H1 (cell line): ENCODE measurements at regions not wholly inside any gene's neighbourhood (a gene's known extent, or its start where the extent isn't known, plus 50 kb on each side); places are given as distances from the start of the nearest gene placed in this dataset.

Experiments used
- ASH2L ChIP-seq: fragments of 200-600, 300-600 bp; sonication (generic); IDR thresholded peaks from one replicate; pipeline ENCODE4 v1.7.1; 2017; ENCODE audit warnings: low read length
- CHD1 ChIP-seq: IDR thresholded peaks from 2 replicates; pipeline ENCODE4 v1.6.1; 2012; ENCODE audit warnings: low read depth, low read length, improper control_type of control experiment
- CHD2 ChIP-seq: IDR thresholded peaks from 2 replicates; pipeline ENCODE4 v1.6.1; 2012; ENCODE audit warnings: low read length, improper control_type of control experiment
- EZH2 ChIP-seq: fragments of 200-600 bp; sonication (generic); IDR thresholded peaks from 2 replicates; pipeline ENCODE4 v1.7.1; 2012; ENCODE audit warnings: low read depth, mild to moderate bottlenecking, moderate library complexity, low read length, inconsistent platforms; ENCODE audit not compliant: severe bottlenecking
- GABPA ChIP-seq: IDR thresholded peaks from 2 replicates; pipeline ENCODE4 v1.6.1; 2011; ENCODE audit warnings: mild to moderate bottlenecking, low read length, moderate library complexity, borderline replicate concordance; ENCODE audit not compliant: insufficient read depth
- NANOG ChIP-seq: IDR thresholded peaks from 2 replicates; pipeline ENCODE4 v1.6.1; 2011; ENCODE audit warnings: low read length, low read depth, mild to moderate bottlenecking, inconsistent platforms; ENCODE audit not compliant: insufficient read depth, poor library complexity, severe bottlenecking
- POLR2AphosphoS5 ChIP-seq: IDR thresholded peaks from 2 replicates; pipeline ENCODE4 v1.6.1; 2011; ENCODE audit warnings: low read depth, low read length
- RNF2 ChIP-seq: fragments of 200-900, 300-1000 bp; sonication (generic); IDR thresholded peaks from 2 replicates; pipeline ENCODE4 v1.7.1; 2016; ENCODE audit warnings: borderline replicate concordance, low read depth, mild to moderate bottlenecking, antibody characterized with exemption, low read length; ENCODE audit not compliant: poor library complexity, severe bottlenecking; ENCODE audit errors: missing control alignments
- SIX5 ChIP-seq: IDR thresholded peaks from 2 replicates; pipeline ENCODE4 v1.6.1; 2011; ENCODE audit warnings: mild to moderate bottlenecking, low read depth, low read length
- SUZ12 ChIP-seq: fragments of 200-600 bp; sonication (generic); IDR thresholded peaks from 2 replicates; pipeline ENCODE4 v1.6.1; 2012; ENCODE audit warnings: mild to moderate bottlenecking, inconsistent platforms, low read length, moderate library complexity, mixed read lengths

- TF ChIP-seq SUZ12: no peak
- TF ChIP-seq CHD1: no peak
- TF ChIP-seq CHD2: no peak; the same call in 1 of the 2 replicates
- TF ChIP-seq EZH2: no peak
- no peak for TF ChIP-seq RNF2
- TF ChIP-seq NANOG: no peak
- peak; percentile 92 for TF ChIP-seq ASH2L
- TF ChIP-seq POLR2AphosphoS5: peak; percentile 52
- TF ChIP-seq SIX5: no peak
- TF ChIP-seq GABPA: no peak
Observed at GRCh38 chr4:123547216-123548165, 150.9 kb downstream of the SPRY1 start (continued).
